Kidney capillary endothelial cell (primary cell): ENCODE measurements at regions not wholly inside any gene's neighbourhood (a gene's known extent, or its start where the extent isn't known, plus 50 kb on each side); places are given as distances from the start of the nearest gene placed in this dataset.
A peak's percentile ranks its signal among the peaks of the same experiment; 100 is the strongest.

Source experiments
- DNase-seq: peaks from one replicate; pipeline ENCODE4 v3.0.0-alpha.2; 2018; ENCODE audit warnings: low spot score

DNA sequence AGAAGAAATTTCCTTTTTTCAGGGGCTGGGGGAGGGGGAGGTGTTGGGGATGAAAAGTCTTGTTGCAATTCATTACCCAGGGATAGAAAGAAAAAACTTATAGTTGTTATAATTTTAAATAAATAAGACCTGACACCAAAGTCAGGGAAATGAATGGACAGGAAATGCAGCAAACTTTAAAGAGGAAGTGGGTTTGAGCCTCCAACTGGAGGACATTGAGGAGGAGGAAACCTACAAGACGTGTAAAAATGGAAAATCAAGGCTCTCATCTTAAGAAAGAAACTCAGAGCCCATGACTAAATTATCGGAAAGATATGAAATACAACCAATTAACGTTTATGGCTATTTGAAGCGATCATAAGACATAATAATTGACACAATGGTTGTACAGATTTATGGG lies 54.4 kb downstream of the NIBAN1 start:
- peak; percentile 16 for DNase-seq

DNA sequence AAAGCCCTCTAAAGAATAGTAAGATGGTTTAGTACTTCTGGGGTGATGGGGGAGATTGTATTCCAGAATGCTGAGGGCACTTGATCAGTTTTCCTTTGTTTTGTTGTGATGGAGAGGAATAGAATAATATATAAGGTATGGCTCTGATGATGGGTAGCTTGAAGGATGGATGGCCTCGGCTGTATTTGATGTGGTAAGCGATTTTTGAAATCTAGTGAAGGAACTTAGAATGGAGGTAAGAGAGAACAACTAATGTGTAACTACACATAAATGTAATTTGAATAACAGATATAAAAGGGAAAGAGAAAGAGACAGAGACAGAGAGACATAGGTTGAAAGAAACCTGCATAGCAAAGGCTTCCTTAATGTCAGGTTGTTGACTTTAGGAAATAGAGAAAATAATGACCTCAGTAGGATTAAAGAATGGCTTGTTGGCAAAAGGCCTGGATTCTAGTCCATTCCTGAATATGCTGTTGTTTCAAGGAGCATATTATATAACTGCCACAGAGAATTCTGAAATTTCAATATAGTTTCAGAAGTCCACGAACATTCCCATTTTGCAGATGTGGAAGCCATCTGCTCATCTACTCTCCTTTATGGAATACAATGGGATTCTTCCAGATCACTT lies 58.7 kb downstream of the NIBAN1 start:
- no peak for DNase-seq

DNA sequence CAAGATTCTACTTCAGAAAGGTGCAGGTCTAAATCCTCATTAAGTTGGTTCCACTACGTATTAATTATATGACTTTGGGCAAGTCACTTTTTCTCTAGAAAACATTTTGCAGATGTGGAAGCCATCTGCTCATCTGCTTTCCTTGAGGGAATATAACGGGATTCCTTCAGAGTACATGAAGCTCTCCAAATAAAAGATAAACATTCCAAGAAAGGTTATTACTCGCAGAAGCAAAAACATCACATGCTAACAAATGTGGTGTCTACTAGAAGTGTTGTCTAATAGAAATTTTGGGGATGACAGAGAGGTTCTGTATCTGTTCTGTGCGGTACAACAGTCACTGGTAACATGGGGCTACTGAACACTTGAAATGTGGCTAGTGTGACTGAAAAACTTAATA lies 60.2 kb downstream of the NIBAN1 start:
- no peak for DNase-seq

DNA sequence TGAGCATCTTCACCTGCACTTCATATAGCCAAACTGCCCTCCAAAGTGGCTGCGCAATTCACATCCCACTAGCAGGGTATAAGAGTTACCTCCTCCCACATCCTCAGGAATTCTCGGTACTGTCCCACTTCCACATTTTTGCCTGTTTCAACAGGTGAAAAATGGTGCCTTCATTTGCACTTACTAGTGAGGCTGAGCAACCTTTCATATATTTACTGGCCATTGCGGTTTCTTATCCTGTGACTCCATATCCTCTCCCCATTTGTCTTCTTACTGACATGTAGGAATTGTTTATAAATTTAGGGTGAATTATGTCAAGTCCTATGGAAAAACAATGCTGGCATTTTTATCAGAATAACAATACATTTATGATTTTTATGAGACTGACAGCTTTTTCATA lies 61.9 kb downstream of the NIBAN1 start:
- DNase-seq, result no peak

DNA sequence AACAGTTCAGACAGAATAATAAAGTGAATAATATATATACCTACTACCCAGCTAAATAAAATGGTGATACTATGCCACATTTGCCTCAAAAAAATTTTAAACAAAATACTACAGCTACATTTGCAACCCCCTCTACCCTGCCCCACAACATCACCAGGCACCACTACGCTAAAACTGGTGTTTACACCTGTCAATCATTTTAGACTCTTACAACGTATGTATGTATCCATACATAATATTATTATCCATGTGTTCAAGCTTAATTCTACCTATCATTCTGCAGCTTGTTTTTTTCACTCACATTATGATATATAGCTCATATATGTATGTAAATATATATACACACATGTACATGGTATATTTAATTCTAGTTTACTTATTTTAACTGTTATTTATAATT lies 62.5 kb downstream of the NIBAN1 start:
- no peak for DNase-seq

DNA sequence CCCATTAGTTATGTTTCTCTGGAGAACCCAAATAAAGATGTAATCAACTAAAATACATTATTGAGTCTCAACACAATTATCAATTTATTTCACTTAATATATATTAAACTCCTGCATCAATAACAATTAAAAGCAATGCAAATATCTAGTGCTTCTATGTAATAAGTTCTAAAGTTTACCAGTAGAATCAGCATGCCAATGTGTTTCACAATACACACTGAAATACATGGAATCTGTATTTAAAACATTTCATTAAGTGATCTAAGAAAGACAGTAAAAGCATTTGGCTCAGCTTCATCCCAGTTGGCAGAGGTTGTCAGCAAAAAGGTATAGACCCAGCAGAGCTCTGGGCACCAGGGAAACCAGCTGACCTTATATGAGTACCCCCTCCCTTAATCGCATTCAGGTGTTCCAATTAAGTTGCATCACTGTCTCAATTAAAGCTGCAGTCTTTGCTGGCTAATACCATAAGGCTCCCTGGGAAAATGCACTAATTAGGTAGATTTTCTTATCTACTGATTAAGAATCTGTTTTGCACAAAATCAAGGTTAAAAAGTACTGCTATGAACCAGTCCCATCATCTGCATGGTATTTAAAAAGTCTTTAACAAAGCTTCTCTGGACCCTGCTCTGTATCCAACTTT lies 63.1 kb downstream of the NIBAN1 start:
- no peak for DNase-seq

DNA sequence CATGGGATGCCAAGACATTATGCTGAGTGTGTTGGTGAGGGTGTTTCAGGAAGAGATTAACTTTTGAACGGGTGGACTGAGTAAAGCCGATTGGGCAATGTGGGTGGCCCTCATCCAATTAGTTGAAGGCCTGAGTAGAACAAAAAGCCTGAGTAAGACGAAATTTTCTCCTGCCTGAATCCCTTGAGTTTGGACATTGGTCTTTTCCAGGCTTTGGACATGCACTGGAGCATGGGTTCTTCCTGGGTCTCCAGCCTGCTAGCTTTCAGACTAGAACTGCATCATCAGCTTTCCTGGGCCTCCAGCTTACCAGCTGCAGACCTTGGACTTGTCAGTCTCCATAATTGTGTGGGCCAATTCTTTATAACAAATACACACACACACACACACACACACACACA lies 63.6 kb downstream of the NIBAN1 start:
- no peak for DNase-seq

DNA sequence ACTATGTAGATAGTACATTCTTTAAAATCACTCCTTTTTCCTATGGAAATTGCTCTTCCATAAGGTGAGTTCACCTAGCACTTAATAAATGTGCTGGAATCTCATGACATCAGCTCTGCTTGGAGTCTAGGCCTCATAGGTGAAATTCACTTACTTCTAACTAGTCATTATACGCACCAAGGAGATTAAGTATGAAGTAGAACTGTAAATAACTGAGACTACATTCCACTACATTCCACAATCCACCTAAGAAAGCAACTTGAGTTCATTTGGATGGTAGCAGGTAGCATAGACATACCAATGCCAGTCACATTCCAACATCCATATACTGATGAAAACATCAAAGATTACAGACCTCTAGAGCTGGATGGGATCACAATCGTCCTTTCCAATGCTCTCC lies 64.3 kb downstream of the NIBAN1 start:
- no peak for DNase-seq

DNA sequence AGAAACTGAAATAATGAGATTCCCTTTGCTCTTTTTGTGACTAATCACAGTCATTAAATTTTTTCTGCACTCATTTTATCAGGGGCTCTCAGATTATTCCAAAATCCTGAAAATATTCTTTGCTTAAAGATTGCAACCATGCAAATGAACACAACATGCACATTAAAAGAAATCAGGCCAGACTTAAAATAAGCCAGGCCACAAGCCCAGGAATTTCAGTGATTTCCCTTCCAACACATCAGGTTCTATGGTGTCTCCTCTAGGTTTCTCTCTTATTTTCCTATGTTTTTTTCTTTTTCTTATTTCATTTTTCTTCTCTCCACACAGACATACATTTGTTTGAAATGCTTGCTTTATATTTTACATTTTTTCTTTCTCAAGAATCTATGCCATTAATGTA lies 65.3 kb downstream of the NIBAN1 start:
- DNase-seq, result no peak

DNA sequence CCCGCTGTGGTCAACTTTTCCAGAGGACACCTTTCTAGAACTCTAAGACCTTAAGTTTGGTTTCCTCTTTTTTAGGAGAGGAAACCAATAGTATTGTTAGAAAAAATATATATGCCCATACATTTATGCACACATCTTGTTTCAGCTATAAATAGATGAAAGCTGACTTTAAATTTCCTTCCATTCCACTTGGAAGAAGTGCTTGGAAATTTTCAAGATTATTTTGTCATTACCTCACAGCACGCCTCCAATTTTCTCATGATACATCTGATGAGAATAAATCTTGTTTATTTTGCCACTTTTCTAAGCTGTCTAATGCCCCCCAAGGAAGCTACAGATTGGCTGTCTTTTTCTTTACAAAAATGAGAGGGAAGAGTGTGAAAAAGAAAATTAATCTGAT lies 65.8 kb downstream of the NIBAN1 start:
- DNase-seq, result no peak

DNA sequence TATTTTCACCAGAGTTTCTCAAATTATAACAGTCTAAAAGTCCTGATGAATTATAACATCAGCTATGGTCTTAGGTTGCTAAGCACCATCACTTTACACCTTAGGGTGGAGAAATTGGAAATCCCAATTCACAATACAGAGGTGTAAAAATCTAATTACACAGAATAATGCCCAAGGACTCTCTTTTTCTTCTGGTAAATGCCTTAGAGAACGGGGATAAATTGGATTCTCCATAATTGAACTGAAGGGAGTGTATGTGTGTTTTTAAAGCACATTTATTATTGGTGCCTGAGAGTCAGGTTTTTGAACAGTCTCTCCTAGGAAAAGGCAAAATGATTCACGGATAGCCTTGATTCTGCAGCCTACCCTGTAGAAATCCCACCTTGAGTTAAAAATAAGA lies 66.8 kb downstream of the NIBAN1 start:
- no peak for DNase-seq

DNA sequence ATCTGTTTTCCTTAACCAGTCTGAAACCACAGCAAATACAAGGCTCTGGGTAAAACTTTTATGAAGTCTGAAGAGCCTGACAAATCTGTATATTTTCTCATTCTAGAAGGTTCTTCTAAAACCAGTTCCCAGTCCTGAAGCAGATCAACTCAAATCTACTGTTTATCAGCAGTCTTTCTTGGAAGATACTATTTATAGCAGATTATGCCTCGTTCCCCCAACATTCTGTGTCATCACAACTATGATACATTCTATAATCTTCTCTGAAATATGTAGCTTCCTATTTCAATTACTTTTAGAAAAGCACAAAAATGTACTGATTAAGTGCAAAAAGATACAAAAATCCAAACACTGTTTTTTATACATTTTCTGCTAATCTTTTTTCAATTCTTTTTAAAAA lies 67.5 kb downstream of the NIBAN1 start:
- DNase-seq, result no peak

DNA sequence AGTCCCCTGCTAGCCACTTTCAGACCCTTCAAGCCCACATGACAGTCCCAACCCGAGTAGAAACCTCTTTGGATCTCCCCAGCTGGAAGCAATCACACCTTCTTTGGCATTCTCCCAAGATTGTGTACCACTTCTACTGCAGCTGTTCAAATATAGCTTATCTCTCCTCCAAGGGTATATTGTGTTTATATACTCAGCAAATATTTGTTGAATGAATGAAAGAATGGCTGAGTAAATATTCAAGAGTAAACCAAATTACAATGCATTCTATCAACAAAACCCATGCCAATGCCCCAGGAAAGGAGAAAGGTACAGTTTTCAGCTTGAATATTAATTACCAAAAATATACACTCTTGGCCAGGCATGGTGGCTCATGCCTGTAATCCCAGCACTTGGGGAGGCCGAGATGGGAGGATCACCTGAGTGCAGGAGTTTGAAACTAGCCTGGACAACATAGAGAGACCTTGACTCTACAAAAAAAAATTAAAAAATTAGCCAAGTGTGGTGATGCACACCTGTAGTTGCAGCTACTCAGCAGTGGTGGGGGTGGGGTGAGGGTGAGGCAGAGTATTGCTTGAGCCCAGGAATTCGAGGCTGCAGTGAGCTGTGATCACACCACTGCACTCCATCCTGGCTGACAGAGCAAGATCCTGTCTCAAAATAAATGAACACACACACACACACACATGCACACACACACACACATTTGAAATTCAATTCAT lies 68.5 kb downstream of the NIBAN1 start:
- DNase-seq, result no peak

DNA sequence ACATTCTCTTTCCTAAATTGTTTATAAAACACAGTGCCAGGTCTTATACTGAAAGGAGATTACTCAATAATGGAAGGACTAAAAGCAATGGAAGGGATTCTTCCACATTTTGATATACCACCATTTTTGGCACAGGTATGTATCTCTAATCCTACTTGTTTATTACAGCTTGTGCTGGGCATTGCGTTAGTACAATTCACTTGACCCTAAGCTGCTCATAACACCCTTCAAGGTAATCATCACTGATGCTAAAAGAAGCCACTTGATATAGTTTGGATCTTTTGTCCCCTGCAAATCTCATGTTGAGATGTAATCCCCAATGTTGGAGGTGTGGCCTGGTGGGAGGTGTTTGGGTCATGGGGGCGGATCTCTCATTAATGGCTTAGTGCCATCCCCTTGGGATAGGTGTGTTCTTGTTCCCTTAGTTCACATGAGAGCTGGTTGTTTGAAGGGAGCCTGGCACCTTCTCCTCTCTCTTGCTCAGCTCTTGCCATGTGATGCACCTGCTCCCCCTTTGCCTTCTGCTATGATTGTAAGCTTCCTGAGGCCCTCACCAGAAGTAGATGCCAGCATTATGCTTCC lies 71.1 kb downstream of the NIBAN1 start:
- no peak for DNase-seq

DNA sequence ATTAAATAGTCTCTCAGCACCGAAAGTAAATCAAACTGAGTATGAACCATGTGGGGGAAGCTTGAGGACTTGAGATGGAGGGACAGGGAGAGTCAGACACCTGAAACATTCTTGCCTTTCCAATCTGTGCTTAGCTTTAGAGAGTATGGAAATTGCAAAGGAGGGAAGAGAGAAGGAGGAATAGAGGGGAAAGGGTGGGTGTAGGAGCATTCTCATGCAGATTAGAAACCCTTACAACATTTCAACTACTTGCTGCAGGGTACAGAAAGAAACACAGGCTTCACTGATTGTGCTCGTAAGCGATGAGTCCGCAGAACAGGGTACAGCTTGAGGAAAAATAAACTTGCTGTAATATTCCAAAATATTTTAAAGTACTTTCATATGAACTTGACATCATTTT lies 73.8 kb downstream of the NIBAN1 start:
- DNase-seq, result no peak

DNA sequence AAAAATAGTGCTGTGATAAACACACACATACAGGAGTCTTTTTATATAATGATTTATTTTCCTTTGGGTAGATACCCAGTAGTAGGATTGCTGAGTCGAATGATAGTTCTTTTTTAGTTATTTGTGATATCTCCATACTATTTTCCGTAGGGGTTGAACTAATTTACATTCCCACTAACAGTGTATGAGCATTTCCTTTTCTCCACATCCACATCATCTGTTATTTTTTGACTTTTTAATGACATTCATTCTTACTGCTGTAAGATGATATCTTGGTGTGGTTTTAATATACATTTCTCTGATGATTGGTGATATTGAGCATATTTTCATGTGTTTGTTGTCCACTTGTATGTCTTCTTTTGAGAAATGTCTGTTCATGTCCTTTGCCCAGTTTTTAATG lies 78.3 kb downstream of the NIBAN1 start:
- DNase-seq, result no peak

DNA sequence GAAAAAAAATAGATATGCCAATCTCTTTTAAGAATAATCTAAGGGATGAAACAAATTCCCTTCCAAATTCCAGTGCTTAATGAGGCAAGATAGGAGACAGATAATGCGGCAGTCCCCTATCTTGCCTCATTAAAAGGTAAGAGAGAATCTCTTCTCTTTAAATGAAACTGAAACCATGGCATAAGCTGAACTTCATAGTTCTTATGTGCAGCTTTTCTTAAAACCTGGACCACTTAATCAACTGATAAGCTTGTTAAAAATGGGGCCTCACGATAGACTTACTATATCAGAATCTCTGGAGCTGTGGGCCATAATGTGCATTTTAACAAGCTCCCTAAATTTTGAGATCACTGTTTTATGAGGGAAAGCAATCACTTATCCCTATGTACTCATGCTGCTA lies 79.2 kb downstream of the NIBAN1 start:
- DNase-seq, result no peak

DNA sequence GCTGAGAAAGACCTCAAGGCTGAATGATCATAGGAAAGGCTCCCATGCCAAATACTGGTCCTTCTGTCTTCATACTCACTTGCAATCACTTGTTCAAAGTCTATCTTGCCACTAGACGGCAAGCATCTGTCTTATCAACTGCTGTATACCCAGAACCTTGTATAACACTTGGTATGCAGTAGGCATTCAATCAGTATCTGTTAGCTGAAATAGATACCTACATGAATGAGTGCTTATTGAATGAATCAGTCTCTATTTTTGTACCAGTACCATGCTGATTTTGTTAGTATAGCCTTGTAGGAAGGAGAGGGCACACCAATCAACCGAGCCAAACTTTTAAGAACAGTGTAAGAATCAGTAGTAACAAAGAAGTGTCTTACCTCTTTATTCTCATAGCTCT lies 80.6 kb downstream of the NIBAN1 start:
- DNase-seq, result no peak

DNA sequence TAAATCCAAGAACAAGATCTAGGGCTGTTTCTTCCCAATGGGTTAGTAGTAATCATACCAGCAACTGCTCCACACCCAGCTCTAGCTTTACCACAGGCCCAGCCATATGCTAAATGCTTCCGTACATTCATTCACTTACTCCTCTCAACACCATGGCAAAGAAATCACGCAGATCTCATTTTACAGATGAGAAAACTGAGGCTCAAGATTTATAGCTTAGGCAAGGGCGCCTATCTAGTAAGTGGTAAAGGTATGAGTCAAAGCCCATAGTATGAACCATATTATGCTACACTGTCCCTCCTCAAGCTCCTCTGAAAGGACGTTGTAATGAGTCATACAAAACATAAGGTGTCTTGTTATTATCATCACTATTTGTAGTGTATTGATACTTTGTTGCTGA lies 82.2 kb downstream of the NIBAN1 start:
- no peak for DNase-seq

DNA sequence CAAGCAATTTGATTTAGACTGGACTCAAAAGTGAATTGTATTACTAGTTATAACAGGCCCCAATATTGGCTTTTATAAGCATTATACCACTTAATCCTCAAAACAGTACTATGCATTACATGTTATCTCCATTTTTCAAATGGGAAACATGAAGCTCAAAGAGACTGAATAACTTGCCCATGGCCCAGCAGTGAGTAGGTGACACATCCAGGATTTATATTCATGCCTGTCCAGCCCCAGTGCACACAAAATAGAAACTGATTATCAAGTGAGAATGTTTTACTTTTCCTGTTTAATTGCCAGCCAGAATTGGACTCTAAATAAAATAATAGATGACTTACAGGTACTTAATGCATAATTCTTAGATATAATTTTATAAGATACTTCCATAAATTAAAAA lies 82.9 kb downstream of the NIBAN1 start:
- no peak for DNase-seq

DNA sequence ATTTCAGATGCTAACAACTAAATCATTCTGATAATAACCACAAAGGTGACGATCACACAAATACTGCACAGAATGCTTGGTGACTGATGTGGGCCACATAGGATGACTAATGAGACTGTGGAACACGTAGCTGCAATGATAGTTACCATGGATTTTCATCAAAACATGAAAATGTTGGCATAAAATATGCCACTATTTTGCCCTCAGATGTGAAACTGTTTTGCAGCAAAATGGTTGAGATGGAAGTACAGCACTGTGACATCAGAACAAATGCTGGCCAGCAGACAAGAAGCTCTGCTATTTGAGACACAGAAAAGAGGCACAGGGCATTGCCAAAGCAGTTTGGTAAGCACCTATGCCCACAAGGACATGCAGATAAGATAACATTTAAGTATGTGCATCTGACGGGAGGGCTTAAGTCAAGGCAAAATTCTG lies 83.8 kb downstream of the NIBAN1 start:
- no peak for DNase-seq

DNA sequence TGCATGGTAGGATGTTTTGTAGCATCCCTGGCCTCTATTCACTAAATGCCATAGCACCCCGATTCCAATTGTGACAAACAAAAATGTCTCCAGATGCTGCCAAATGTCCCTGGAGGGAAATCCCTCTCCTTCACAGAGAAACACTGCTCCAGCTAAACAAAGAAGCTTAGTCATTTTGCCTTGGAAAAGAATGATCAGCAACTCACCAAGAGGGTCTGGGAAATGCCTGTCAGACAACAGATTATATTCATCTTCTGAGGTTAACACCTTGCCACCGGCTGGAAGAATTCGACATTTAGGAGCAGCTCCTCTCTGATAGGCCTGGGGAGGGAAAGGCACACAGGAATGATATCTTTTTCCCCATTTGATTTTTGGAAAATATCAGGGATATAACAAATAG lies 84.4 kb downstream of the NIBAN1 start:
- DNase-seq, result no peak

DNA sequence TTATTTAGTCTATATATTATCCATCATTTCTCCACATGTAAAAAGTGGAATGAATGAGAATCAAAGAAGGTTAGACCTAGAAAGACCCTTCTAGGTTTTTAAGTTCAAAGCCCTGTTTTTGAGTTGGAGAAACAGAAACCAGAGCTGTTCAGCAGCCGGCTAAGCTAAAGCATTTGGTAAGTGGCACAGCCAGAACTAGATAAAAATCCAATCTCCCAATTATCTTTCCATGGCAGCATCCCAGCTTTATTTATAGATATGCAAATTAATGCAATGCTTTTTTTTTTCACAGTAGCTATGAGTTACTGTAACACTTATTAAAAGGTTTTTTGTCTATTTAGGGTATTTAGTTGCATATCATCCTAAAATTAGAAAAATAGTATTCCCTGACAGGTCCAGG lies 85.1 kb downstream of the NIBAN1 start:
- DNase-seq, result no peak
